GM23248 (cell line): ENCODE measurements at regions not wholly inside any gene's neighbourhood (a gene's known extent, or its start where the extent isn't known, plus 50 kb on each side); places are given as distances from the start of the nearest gene placed in this dataset.

Experiments
- EZH2 ChIP-seq: fragments of 200-600 bp; sonication (generic); IDR thresholded peaks from 2 replicates; pipeline ENCODE4 v1.6.1; 2018; ENCODE audit warnings: antibody characterized with exemption, mild to moderate bottlenecking; ENCODE audit not compliant: insufficient read depth, poor library complexity, severe bottlenecking
- EZH2phosphoT487 ChIP-seq: fragments of 200-600 bp; sonication (generic); IDR thresholded peaks from 2 replicates; pipeline ENCODE4 v1.6.1; 2018; ENCODE audit warnings: antibody characterized with exemption, moderate library complexity, mild to moderate bottlenecking, low read depth; ENCODE audit not compliant: insufficient read depth

GRCh38 chr6:113640051-113640450 is 217.1 kb upstream of the MARCKS start:
- TF ChIP-seq EZH2phosphoT487 (no peak), EZH2 (no peak)
